Hepatocyte (in vitro differentiated cells): ENCODE measurements at regions not wholly inside any gene's neighbourhood (a gene's known extent, or its start where the extent isn't known, plus 50 kb on each side); places are given as distances from the start of the nearest gene placed in this dataset.

Experiments
- EZH2phosphoT487 ChIP-seq: fragments of 200-600 bp; sonication (generic); IDR thresholded peaks from one replicate; pipeline ENCODE4 v1.6.1; 2018; ENCODE audit warnings: antibody characterized with exemption, mild to moderate bottlenecking, low read depth, moderate library complexity; ENCODE audit not compliant: unreplicated experiment, severe bottlenecking
- TF ChIP-seq, protein P1 (sequence below): fragments of 200-600 bp; sonication (generic); IDR thresholded peaks from 2 replicates; pipeline ENCODE4 v1.5.1; 2016; ENCODE audit warnings: antibody characterized with exemption, mild to moderate bottlenecking; ENCODE audit not compliant: poor library complexity

DNA sequence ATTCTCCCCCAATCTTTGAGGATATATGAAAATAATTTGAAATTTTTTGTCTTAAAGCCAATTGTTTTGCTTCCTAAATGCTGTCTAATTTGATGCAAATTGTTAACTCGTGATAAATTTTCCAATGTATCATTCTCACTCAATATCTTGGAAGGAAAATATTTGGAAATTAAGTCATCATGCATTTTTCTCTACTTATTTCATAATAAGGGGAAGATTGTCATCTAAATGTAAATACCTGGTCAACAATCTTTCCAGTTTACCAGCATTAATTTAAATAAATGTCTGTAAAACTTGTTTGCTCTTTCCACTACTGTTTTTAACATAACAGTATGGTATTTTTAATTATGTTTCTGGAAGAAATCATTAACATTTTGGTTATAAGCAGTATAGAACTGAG, 78.3 kb upstream of the KCTD3 start:
- TF ChIP-seq, protein P1, sequence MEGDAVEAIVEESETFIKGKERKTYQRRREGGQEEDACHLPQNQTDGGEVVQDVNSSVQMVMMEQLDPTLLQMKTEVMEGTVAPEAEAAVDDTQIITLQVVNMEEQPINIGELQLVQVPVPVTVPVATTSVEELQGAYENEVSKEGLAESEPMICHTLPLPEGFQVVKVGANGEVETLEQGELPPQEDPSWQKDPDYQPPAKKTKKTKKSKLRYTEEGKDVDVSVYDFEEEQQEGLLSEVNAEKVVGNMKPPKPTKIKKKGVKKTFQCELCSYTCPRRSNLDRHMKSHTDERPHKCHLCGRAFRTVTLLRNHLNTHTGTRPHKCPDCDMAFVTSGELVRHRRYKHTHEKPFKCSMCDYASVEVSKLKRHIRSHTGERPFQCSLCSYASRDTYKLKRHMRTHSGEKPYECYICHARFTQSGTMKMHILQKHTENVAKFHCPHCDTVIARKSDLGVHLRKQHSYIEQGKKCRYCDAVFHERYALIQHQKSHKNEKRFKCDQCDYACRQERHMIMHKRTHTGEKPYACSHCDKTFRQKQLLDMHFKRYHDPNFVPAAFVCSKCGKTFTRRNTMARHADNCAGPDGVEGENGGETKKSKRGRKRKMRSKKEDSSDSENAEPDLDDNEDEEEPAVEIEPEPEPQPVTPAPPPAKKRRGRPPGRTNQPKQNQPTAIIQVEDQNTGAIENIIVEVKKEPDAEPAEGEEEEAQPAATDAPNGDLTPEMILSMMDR = no peak
- TF ChIP-seq EZH2phosphoT487 = no peak
